Ovary (tissue), 7 donors: ENCODE measurements at regions not wholly inside any gene's neighbourhood (a gene's known extent, or its start where the extent isn't known, plus 50 kb on each side); places are given as distances from the start of the nearest gene placed in this dataset.
"Not testable (repeated sequence)": the region's sequence is repeated elsewhere in the genome, so short reads cannot be mapped to it uniquely, and the experiment has no call there.

Experiments used
- DNase-seq, 5 donors: peaks; one replicate each; pipeline ENCODE4 v3.0.0-alpha.2; 2019 to 2020
- H3K27ac ChIP-seq, 2 donors: fragments of 200-600 bp; one replicate each; pipeline versions ENCODE4 v1.5.1 to v1.8.0; 2019 to 2022
- H3K27me3 ChIP-seq: fragments of 200-600 bp; one replicate; pipeline ENCODE4 v1.8.0; 2022
- H3K36me3 ChIP-seq: fragments of 200-600 bp; sonication (generic); one replicate; pipeline ENCODE4 v1.5.1; 2019
- H3K4me1 ChIP-seq: one replicate; pipeline ENCODE4 v1.8.1; 2013; ENCODE audit warnings: mild to moderate bottlenecking, moderate library complexity; ENCODE audit not compliant: insufficient read depth
- H3K4me3 ChIP-seq: fragments of 200-600 bp; sonication (generic); one replicate; pipeline ENCODE4 v1.5.1; 2017
- H3K9me3 ChIP-seq, 2 donors: fragments of 200-600 bp in 1 of 2; sonication (generic) in 1 of 2; one replicate each; pipeline versions ENCODE4 v1.5.1 to v1.8.1; 2013 to 2019; ENCODE audit warnings: mild to moderate bottlenecking in 1 of 2, moderate library complexity in 1 of 2
- EP300 ChIP-seq: sonication (generic); formaldehyde crosslinking; IDR thresholded peaks from one replicate; pipeline ENCODE4 v1.6.1; 2017; ENCODE audit warnings: antibody characterized with exemption
- POLR2A ChIP-seq: fragments of 450-650 bp; IDR thresholded peaks from one replicate; pipeline ENCODE4 v1.6.1; 2017; ENCODE audit warnings: antibody characterized with exemption, mild to moderate bottlenecking, moderate library complexity
- WGBS, 3 donors: extraction: QIAGEN DNeasy Blood & Tissue Kit in 1 of 3; methylation state at CpG; one replicate each; pipeline versions ENCODE4 v1.1.5 to v1.1.7; 2013 to 2017; 5-methylcytosine and 5-hydroxymethylcytosine counted together
- intact Hi-C, 4 donors: fragments of 100-400 bp; cut with DNase I; formaldehyde crosslinking; loops; one replicate each; pipeline versions ENCODE4 v1.11.0 to v1.15.1; 2022 to 2023
- TF ChIP-seq, protein P1 (sequence below), 3 donors: fragments of 450-650 bp in 2 of 3; fragments of 200-600 bp in 1 of 3; IDR thresholded peaks; one replicate each; pipeline versions ENCODE4 v1.5.1 to v1.8.0; 2016 to 2022; ENCODE audit warnings: antibody characterized with exemption in 3 of 3, mild to moderate bottlenecking in 1 of 3
- donor health status: DM: no; HTN: no; CAD: no; lungs with moderate emphysema.
- donor health status: DM: no; HTN: no; CAD: no.
- donor health status: Bipolar disorder and iron deficiency.
- donor health status: DM: no; HTN: no; CAD: no.
- donor health status: DM: yes; HTN: yes; CAD: no.

DNA sequence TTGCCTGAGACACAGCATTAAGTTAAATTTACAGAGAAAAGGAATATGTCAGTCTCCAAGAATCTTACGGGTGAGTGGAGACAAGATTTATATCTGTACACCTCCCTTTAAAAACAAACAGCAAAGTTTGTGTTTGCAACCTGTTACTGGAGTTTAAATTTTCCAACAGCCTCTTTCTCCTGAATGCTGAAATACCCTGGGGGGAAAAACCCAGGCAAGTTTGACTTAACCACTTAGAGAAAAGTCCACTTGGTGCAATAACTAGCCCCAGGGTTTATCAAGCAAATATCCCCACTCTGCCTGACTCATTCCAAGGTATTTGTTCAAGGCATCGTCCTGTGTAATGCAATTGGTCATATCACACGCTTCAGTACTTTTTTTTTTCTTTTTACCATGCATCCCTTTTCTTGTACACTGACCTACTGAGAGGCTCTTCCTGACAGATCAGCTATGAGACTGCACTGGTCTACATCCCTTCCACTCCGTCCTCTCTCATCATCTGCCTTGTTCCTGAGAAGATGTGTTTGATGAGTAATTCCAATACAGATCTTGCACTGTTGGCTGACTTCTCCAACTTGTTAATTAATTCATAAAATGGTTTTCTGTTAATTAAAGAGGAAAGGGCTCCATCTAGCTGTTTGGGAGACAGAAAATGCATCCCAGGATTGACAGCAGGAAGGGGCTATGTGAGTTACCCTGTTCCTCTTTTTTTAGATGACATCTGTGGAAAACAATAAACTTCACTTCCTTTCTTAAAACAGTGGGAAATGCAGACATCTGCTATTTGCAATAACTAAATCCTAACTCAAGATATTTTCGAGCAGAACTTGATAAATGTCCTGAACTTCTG, 212.5 kb upstream of the IRS2 start:
- no peak overlapping the region for H3K27ac ChIP-seq
- H3K4me1 ChIP-seq, result no peaks in the 10 kb centered on the region
- H3K9me3 ChIP-seq, result no peaks in the 10 kb centered on the region
- intact Hi-C loops, result no loop called here
- H3K4me3 ChIP-seq, result no peak overlapping the region
- no peak for TF ChIP-seq EP300
- TF ChIP-seq, protein P1, sequence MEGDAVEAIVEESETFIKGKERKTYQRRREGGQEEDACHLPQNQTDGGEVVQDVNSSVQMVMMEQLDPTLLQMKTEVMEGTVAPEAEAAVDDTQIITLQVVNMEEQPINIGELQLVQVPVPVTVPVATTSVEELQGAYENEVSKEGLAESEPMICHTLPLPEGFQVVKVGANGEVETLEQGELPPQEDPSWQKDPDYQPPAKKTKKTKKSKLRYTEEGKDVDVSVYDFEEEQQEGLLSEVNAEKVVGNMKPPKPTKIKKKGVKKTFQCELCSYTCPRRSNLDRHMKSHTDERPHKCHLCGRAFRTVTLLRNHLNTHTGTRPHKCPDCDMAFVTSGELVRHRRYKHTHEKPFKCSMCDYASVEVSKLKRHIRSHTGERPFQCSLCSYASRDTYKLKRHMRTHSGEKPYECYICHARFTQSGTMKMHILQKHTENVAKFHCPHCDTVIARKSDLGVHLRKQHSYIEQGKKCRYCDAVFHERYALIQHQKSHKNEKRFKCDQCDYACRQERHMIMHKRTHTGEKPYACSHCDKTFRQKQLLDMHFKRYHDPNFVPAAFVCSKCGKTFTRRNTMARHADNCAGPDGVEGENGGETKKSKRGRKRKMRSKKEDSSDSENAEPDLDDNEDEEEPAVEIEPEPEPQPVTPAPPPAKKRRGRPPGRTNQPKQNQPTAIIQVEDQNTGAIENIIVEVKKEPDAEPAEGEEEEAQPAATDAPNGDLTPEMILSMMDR (IDR thresholded peaks at IDR 0.05), result no peak
- no peak for TF ChIP-seq POLR2A
- H3K27me3 ChIP-seq, result no peaks in the 10 kb centered on the region
- DNase-seq, result no peak
- no peaks in the 10 kb centered on the region for H3K36me3 ChIP-seq
- 51 to 55% (median 53%) methylated on average over 5 of the region's 5 CpGs for WGBS, 3 donors

DNA sequence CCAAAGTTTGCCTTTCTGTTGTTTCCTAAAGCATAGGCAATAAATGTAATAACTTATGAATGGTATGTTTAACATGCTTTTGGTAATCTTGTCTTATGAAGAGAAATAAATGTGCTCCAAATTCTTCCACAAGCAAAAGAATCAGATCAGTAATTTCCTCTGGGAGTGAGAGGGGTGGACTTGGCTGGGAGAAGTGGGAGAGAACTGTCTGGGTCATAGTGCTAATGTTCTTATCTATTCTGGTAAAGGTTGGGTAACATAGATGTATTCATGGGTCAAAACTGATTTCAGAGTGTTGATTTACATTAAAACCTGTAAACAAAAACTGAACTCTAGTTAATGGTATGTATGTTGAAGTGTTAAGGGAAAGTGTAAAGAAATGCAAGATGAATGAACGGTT, 211.7 kb upstream of the IRS2 start:
- intact Hi-C loops, result no loop called here
- 75 to 88% (median 83%) methylated on average over 1 of the region's 1 CpG for WGBS, 3 donors

DNA sequence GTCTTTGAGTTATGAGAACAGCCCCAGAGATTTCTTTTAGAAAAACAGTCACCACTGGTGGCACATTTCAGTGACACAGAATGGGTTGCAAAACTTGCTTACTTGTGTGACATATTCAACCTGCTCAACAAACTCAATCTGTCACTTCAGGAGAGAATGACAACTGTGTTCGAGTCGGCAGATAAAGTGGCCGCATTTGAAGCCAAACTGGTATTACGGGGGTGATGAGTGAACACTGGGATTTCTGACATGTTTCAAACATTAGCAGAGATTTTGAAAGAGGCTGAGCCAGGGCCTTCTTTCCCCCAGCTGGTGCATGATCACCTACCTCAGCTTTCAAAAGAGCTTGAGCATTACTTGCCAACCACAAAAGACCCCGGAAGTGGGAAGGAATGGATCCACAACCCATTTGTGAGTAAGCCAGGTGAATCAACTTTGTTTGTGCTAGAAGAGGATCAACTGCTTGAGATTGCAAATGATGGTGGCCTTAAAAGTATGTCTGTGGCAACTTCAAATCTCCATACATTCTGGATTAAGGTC, 210.7 kb upstream of the IRS2 start:
- H3K9me3 ChIP-seq, H3K27me3 ChIP-seq, H3K27ac ChIP-seq, DNase-seq, H3K36me3 ChIP-seq, H3K4me3 ChIP-seq, intact Hi-C loops, H3K4me1 ChIP-seq: not testable (repeated sequence)
- WGBS, 3 donors, result 76 to 97% (median 85%) methylated on average over 5 of the region's 5 CpGs

More for the DNA sequence above, 211.7 kb upstream of the IRS2 start:
- Histone ChIP-seq H3K4me3 (no peak overlapping the region), H3K27ac (no peak overlapping the region), H3K9me3 (no peaks in the 10 kb centered on the region), H3K27me3 (no peaks in the 10 kb centered on the region), H3K4me1 (no peaks in the 10 kb centered on the region), H3K36me3 (no peaks in the 10 kb centered on the region)
- TF ChIP-seq EP300 (no peak), POLR2A (no peak)
- TF ChIP-seq, protein P1 (IDR thresholded peaks at IDR 0.05), result no peak
- DNase-seq, result no peak

DNA sequence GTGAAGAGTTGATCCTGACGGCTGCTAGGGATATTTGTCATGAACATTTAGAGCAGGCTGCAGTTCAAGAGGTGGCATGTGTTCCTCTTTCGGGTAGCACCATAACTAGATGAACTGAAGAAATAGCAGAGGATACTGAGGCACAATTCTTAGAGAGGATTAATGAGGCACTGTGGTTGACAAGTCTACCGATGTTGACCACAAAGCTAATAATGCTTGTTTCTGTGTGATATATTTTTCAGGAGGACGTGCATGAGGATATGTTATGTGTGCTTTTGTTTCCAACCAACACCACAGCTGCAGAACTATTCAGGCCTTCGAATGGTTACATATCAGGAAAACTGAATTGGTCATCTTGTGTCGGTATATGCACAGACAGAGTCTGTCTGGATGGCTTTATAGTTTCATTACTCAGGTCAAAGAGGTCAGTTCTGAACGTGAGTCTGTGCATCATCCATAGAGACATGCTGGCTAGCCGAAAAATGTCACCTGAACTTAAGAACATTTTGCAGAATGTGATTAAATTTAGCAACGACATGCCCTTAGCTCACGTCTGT, 210.1 kb upstream of the IRS2 start:
- WGBS, 3 donors, result 71 to 81% (median 79%) methylated on average over 10 of the region's 10 CpGs
- TF ChIP-seq POLR2A, result no peak
- TF ChIP-seq, protein P1 (IDR thresholded peaks at IDR 0.05), result no peak
- TF ChIP-seq EP300, result no peak
- Histone ChIP-seq H3K27me3 (no peaks in the 10 kb centered on the region), H3K4me1 (no peaks in the 10 kb centered on the region), H3K9me3 (no peaks in the 10 kb centered on the region), H3K4me3 (no peak overlapping the region), H3K27ac (no peak overlapping the region), H3K36me3 (no peaks in the 10 kb centered on the region)
- intact Hi-C loops, result no loop called here
- no peak for DNase-seq

DNA sequence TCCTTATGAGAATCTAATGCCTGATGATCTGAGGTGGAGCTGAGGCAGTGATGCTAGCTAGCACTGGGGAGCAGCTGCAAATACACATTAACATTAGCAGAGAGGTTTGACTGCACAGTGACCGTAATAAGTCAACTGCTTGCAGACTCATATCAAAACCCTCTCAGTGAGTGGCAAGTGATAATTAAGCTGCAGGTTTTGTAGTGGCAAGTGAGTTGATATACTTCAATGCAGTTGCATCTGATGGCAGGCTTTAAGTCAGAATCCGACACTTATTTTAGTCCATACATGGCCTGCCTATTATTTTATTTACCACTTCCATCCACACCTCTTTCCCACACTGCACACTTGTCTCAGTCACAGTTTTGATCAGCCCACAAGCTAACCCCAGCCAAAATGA, 209.2 kb upstream of the IRS2 start:
- H3K27me3 ChIP-seq, result no peaks in the 10 kb centered on the region
- no peak for DNase-seq
- H3K27ac ChIP-seq, result no peak overlapping the region
- intact Hi-C loops, result no loop called here
- no peaks in the 10 kb centered on the region for H3K4me1 ChIP-seq
- no peaks in the 10 kb centered on the region for H3K9me3 ChIP-seq
- 94 to 95% (median 94%) methylated on average over 2 of the region's 2 CpGs for WGBS, 3 donors
- TF ChIP-seq, protein P1 (IDR thresholded peaks at IDR 0.05), result no peak
- TF ChIP-seq EP300 (no peak), POLR2A (no peak)
- no peaks in the 10 kb centered on the region for H3K36me3 ChIP-seq
- no peak overlapping the region for H3K4me3 ChIP-seq
